ENCODE measurements at regions not wholly inside any gene's neighbourhood (a gene's known extent, or its start where the extent isn't known, plus 50 kb on each side); places are given as distances from the start of the nearest gene placed in this dataset.

DNA sequence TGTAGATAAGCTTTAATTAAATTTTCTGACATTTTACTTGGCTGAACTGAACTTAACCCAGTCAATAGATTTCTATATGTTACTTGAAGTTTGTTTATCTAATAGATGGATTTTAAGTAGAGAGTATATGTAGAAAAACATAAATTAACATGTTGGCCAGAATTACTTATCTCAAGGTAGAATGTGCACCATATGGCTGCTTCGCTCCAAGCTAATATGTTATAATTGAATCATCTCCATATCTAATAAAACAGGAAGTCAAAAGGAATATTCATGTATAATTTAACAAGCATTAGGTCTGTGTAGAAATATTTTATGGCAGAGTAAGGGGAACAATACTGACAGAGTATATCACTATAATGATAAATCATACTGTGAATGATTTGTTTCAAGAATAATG, 650.7 kb upstream of the ALCAM start:
- DNase-seq (ENCODE audit: low spot score), result no peak
- Histone ChIP-seq H3K27me3 (no peaks in the 10 kb centered on the region), H3K4me3 (no peak overlapping the region), H3K36me3 (no peaks in the 10 kb centered on the region), H2AFZ (replicated peaks) (no peak overlapping the region), H3K4me1 (no peaks in the 10 kb centered on the region), H3K9me3 (ENCODE audit: low read depth) (no peaks in the 10 kb centered on the region), H3K79me2 (ENCODE audit: low read depth) (no peaks in the 10 kb centered on the region), H3F3A (ENCODE audit: low read depth) (no peaks in the 10 kb centered on the region), H3K4me2 (no peak overlapping the region), H3K9ac (no peak overlapping the region), H4K20me1 (ENCODE audit: low read depth) (no peaks in the 10 kb centered on the region), H3K27ac (no peak overlapping the region)
- no peak for TF ChIP-seq EZH2 (IDR thresholded peaks at IDR 0.05)
- no peak for TF ChIP-seq EZH2phosphoT487 (IDR thresholded peaks at IDR 0.05)
- TF ChIP-seq, protein P1, sequence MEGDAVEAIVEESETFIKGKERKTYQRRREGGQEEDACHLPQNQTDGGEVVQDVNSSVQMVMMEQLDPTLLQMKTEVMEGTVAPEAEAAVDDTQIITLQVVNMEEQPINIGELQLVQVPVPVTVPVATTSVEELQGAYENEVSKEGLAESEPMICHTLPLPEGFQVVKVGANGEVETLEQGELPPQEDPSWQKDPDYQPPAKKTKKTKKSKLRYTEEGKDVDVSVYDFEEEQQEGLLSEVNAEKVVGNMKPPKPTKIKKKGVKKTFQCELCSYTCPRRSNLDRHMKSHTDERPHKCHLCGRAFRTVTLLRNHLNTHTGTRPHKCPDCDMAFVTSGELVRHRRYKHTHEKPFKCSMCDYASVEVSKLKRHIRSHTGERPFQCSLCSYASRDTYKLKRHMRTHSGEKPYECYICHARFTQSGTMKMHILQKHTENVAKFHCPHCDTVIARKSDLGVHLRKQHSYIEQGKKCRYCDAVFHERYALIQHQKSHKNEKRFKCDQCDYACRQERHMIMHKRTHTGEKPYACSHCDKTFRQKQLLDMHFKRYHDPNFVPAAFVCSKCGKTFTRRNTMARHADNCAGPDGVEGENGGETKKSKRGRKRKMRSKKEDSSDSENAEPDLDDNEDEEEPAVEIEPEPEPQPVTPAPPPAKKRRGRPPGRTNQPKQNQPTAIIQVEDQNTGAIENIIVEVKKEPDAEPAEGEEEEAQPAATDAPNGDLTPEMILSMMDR (IDR thresholded peaks at IDR 0.05), result no peak
- Mint-ChIP-seq H3K9me3 (no peaks in the 10 kb centered on the region), H3K4me3 (no peak overlapping the region), H3K36me3 (no peaks in the 10 kb centered on the region), H3K27ac (no peak overlapping the region), H3K4me1 (peaks cover 5% of the 10 kb centered on the region), H3K27me3 (ENCODE audit: insufficient read depth, low read depth) (peaks cover 2% of the 10 kb centered on the region)

DNA sequence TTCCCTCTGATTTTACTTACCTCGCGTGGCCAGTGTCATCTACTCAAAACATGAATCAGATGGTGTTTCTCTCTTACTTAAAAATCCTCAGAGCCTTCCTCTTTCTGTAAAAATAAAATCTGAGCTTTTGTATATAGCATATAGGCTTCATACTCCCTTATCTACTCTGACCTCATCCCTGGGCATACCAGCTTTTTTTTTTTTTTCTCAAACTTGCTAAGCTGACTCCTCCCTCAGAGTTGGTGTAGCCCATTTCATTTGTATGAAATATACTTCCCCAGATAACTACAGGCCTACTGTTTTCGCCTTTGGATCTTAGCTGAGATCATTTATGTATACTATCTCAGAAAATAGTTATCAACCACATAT, 648.9 kb upstream of the ALCAM start:
- TF ChIP-seq, protein P1 (IDR thresholded peaks at IDR 0.05), result no peak
- TF ChIP-seq EZH2phosphoT487 (IDR thresholded peaks at IDR 0.05), result no peak
- no peak for TF ChIP-seq EZH2 (IDR thresholded peaks at IDR 0.05)
- Mint-ChIP-seq H3K36me3 (no peaks in the 10 kb centered on the region), H3K4me1 (no peaks in the 10 kb centered on the region), H3K4me3 (no peak overlapping the region), H3K27me3 (ENCODE audit: insufficient read depth, low read depth) (peaks cover 2% of the 10 kb centered on the region), H3K9me3 (no peaks in the 10 kb centered on the region), H3K27ac (no peak overlapping the region)
- H3K4me3 ChIP-seq, result no peak overlapping the region
- no peak overlapping the region for H3K4me2 ChIP-seq
- H3K79me2 ChIP-seq (ENCODE audit: low read depth), result no peaks in the 10 kb centered on the region
- H2AFZ ChIP-seq (replicated peaks), result no peak overlapping the region
- no peak overlapping the region for H3K27ac ChIP-seq
- H3K36me3 ChIP-seq, result no peaks in the 10 kb centered on the region
- H3K27me3 ChIP-seq, result no peaks in the 10 kb centered on the region
- H3K9ac ChIP-seq, result no peak overlapping the region
- H4K20me1 ChIP-seq (ENCODE audit: low read depth), result no peaks in the 10 kb centered on the region
- H3K9me3 ChIP-seq (ENCODE audit: low read depth), result no peaks in the 10 kb centered on the region
- no peak for DNase-seq (ENCODE audit: low spot score)
- H3K4me1 ChIP-seq, result no peaks in the 10 kb centered on the region
- no peaks in the 10 kb centered on the region for H3F3A ChIP-seq (ENCODE audit: low read depth)

DNA sequence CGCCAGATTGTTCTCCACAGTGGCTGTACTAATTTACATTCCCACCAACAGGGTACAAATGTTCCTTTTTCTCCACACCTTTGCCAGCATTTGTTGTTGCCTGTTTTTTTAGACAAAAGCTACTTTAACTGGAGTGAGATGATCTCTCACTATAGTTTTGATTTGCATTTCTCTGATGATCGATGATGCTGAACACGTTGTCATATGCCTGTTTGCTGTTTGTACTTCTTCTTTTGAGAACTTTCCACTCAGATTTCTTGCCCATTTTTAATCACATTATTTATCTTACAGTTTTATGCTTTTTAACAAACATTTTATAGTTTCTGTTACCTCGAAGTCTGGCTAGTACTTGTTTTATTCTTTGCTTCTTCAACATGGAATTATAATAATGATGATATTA, 643.7 kb upstream of the ALCAM start:
- no peak overlapping the region for H2AFZ ChIP-seq (replicated peaks)
- H3K9ac ChIP-seq, result no peak overlapping the region
- no peak for DNase-seq (ENCODE audit: low spot score)

More for the DNA sequence above, 643.7 kb upstream of the ALCAM start:
- Mint-ChIP-seq H3K4me1 (no peaks in the 10 kb centered on the region), H3K4me3 (no peak overlapping the region), H3K9me3 (no peaks in the 10 kb centered on the region), H3K36me3 (no peaks in the 10 kb centered on the region), H3K27me3 (ENCODE audit: insufficient read depth, low read depth) (no peaks in the 10 kb centered on the region), H3K27ac (no peak overlapping the region)
- Histone ChIP-seq H3K36me3 (no peaks in the 10 kb centered on the region), H3K27me3 (no peaks in the 10 kb centered on the region), H4K20me1 (ENCODE audit: low read depth) (no peaks in the 10 kb centered on the region), H3K27ac (no peak overlapping the region), H3K9me3 (ENCODE audit: low read depth) (no peaks in the 10 kb centered on the region), H3K4me2 (no peak overlapping the region), H3F3A (ENCODE audit: low read depth) (no peaks in the 10 kb centered on the region), H3K4me1 (no peaks in the 10 kb centered on the region), H3K79me2 (ENCODE audit: low read depth) (no peaks in the 10 kb centered on the region), H3K4me3 (no peak overlapping the region)
- TF ChIP-seq EZH2 (IDR thresholded peaks at IDR 0.05) (no peak), EZH2phosphoT487 (IDR thresholded peaks at IDR 0.05) (no peak)
- TF ChIP-seq, protein P1 (IDR thresholded peaks at IDR 0.05), result no peak

All from neural progenitor cell (in vitro differentiated cells).